Thyroid gland (tissue), 4 donors: ENCODE measurements at regions not wholly inside any gene's neighbourhood (a gene's known extent, or its start where the extent isn't known, plus 50 kb on each side); places are given as distances from the start of the nearest gene placed in this dataset.
A peak's percentile ranks its signal among the peaks of the same experiment; 100 is the strongest.

Source experiments
- DNase-seq, 2 donors: peaks; one replicate each; pipeline ENCODE4 v3.0.0-alpha.2; 2019
- H3K27ac ChIP-seq, 3 donors: fragments of 200-600 bp; sonication (generic); 1 replicate in 2 of 3; 2 replicates in 1 of 3; pipeline ENCODE4 v1.5.1; 2016 to 2019; ENCODE audit warnings: mild to moderate bottlenecking in 1 of 3, moderate library complexity in 1 of 3
- H3K27me3 ChIP-seq: fragments of 200-600 bp; sonication (generic); one replicate; pipeline ENCODE4 v1.5.1; 2019
- H3K36me3 ChIP-seq, 2 donors: fragments of 200-600 bp; sonication (generic); one replicate each; pipeline ENCODE4 v1.5.1; 2016 to 2019
- H3K4me1 ChIP-seq, 2 donors: fragments of 200-600 bp; sonication (generic); one replicate each; pipeline ENCODE4 v1.5.1; 2017 to 2019
- H3K4me3 ChIP-seq, 3 donors: fragments of 200-600 bp; sonication (generic); replicated peaks in 1 of 3; 1 replicate in 2 of 3; 2 replicates in 1 of 3; pipeline ENCODE4 v1.5.1; 2016; ENCODE audit warnings: mild to moderate bottlenecking in 1 of 3
- H3K9me3 ChIP-seq: fragments of 200-600 bp; sonication (generic); one replicate; pipeline ENCODE4 v1.5.1; 2017
- CTCF ChIP-seq, 6 experiments: fragments of 200-600 bp in 3 of 6; fragments of 450-650 bp in 3 of 6; sonication (generic) in 3 of 6; IDR thresholded peaks; one replicate each; pipeline ENCODE4 v1.5.1; 2016 to 2019; ENCODE audit warnings: antibody characterized with exemption in 6 of 6, mild to moderate bottlenecking in 2 of 6, inconsistent platforms in 1 of 6, moderate library complexity in 1 of 6
- POLR2A ChIP-seq, 2 donors: fragments of 450-650 bp; IDR thresholded peaks; one replicate each; pipeline ENCODE4 v1.6.1; 2017; ENCODE audit warnings: antibody characterized with exemption in 2 of 2, mild to moderate bottlenecking in 2 of 2, moderate library complexity in 1 of 2
- WGBS, 2 donors: methylation state at CpG; one replicate each; pipeline ENCODE4 v1.1.5; 2017; 5-methylcytosine and 5-hydroxymethylcytosine counted together
- intact Hi-C: fragments of 100-400 bp; cut with DNase I; formaldehyde crosslinking; loops from one replicate; pipeline ENCODE4 v1.15.1; 2023

- no peak overlapping the region for H3K4me3 ChIP-seq
- H3K27me3 ChIP-seq = no peaks in the 10 kb centered on the region
- no peak overlapping the region for H3K27ac ChIP-seq
- TF ChIP-seq CTCF (IDR thresholded peaks at IDR 0.05) = no peak
- no peak for TF ChIP-seq POLR2A (IDR thresholded peaks at IDR 0.05)
- H3K36me3 ChIP-seq = no peaks in the 10 kb centered on the region
- H3K9me3 ChIP-seq = no peaks in the 10 kb centered on the region
- no peak for DNase-seq
- intact Hi-C loops = no loop called here
- H3K4me1 ChIP-seq = no peaks in the 10 kb centered on the region
- WGBS, 2 donors = 92% methylated on average over 4 of the region's 4 CpGs
These were observed 745.1 kb downstream of the LTN1 start for GRCh38 chr21:28247454-28248020.

GRCh38 chr21:28240586-28240985, 752.1 kb downstream of the LTN1 start:
- no peak overlapping the region for H3K27ac ChIP-seq

GRCh38 chr21:28239340-28239739, 753.3 kb downstream of the LTN1 start:
- TF ChIP-seq POLR2A (IDR thresholded peaks at IDR 0.05) = no peak
- intact Hi-C loops = no loop called here
- H3K4me1 ChIP-seq = peaks cover 0 to 4% of the 10 kb centered on the region in 2 donors
- no peak overlapping the region for H3K4me3 ChIP-seq
- H3K27me3 ChIP-seq = no peaks in the 10 kb centered on the region
- H3K9me3 ChIP-seq = no peaks in the 10 kb centered on the region
- 43 to 50% methylated on average over 2 of the region's 2 CpGs for WGBS, 2 donors
- DNase-seq = no peak
- H3K27ac ChIP-seq = no peak overlapping the region
- H3K36me3 ChIP-seq = no peaks in the 10 kb centered on the region

More at GRCh38 chr21:28240586-28240985, 752.1 kb downstream of the LTN1 start:
- intact Hi-C loops = no loop called here
- DNase-seq = no peak
- Histone ChIP-seq H3K4me1 (peaks cover 0 to 4% of the 10 kb centered on the region in 2 donors), H3K36me3 (no peaks in the 10 kb centered on the region), H3K27me3 (no peaks in the 10 kb centered on the region), H3K9me3 (no peaks in the 10 kb centered on the region), H3K4me3 (no peak overlapping the region)
- TF ChIP-seq CTCF (IDR thresholded peaks at IDR 0.05) (no peak), POLR2A (IDR thresholded peaks at IDR 0.05) (no peak)
- 88 to 89% methylated on average over 2 of the region's 2 CpGs for WGBS, 2 donors

DNA sequence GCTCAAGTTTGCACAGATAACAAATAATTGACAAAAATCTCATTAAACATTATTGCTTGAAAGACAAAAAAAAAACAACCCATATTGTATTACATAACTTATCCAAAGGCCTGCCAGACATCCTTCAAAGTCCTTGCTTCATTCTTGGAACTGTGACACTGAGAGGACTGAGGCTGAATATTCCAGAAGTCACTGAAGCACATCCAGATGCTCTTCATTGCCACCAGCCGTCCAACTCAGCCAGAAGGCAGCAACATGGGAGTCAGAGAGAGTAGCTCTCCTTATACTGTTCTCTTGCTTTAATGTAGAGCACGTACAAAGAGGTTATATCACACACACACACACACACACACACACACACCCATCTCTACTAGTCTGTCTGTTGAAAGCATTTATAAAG, 755.0 kb downstream of the LTN1 start:
- DNase-seq = peak; percentile 14 to 40
- no peak overlapping the region for H3K4me3 ChIP-seq
- intact Hi-C loops = no loop called here
- WGBS, 2 donors = 38 to 45% methylated on average over 2 of the region's 2 CpGs
- H3K27me3 ChIP-seq = no peaks in the 10 kb centered on the region
- TF ChIP-seq CTCF (IDR thresholded peaks at IDR 0.05) (no peak), POLR2A (IDR thresholded peaks at IDR 0.05) (no peak)
- no peak overlapping the region for H3K27ac ChIP-seq
- H3K9me3 ChIP-seq = no peaks in the 10 kb centered on the region
- peaks cover 0 to 4% of the 10 kb centered on the region in 2 donors for H3K4me1 ChIP-seq
- H3K36me3 ChIP-seq = no peaks in the 10 kb centered on the region

- H3K9me3 ChIP-seq = no peaks in the 10 kb centered on the region
- no peak overlapping the region for H3K27ac ChIP-seq
- peaks cover 0 to 4% of the 10 kb centered on the region in 2 donors for H3K4me1 ChIP-seq
- WGBS, 2 donors = 84% methylated on average over 3 of the region's 3 CpGs
- no peaks in the 10 kb centered on the region for H3K36me3 ChIP-seq
- no peaks in the 10 kb centered on the region for H3K27me3 ChIP-seq
- intact Hi-C loops = no loop called here
- H3K4me3 ChIP-seq = no peak overlapping the region
- DNase-seq = no peak
- no peak for TF ChIP-seq CTCF (IDR thresholded peaks at IDR 0.05)
- no peak for TF ChIP-seq POLR2A (IDR thresholded peaks at IDR 0.05)
These were observed 757.3 kb downstream of the LTN1 start for GRCh38 chr21:28235169-28235895.
